Spleen (tissue), 7 donors: ENCODE measurements at regions not wholly inside any gene's neighbourhood (a gene's known extent, or its start where the extent isn't known, plus 50 kb on each side); places are given as distances from the start of the nearest gene placed in this dataset.

ENCODE experiments used
- CTCF ChIP-seq, 11 experiments: fragments of 200-600 bp in 7 of 11; fragments of 450-650 bp in 4 of 11; sonication (generic) in 4 of 11; IDR thresholded peaks in 8 of 11; conservative IDR thresholded peaks in 3 of 11; 1 replicate in 7 of 11; 2 replicates in 4 of 11; pipeline versions ENCODE4 v1.4.0 to v1.8.0; 2016 to 2021; ENCODE audit warnings: antibody characterized with exemption in 11 of 11, inconsistent platforms in 4 of 11, mild to moderate bottlenecking in 1 of 11
- POLR2A ChIP-seq, 3 donors: fragments of 450-650 bp; IDR thresholded peaks; one replicate each; pipeline ENCODE4 v1.5.1; 2017; ENCODE audit warnings: antibody characterized with exemption in 3 of 3, mild to moderate bottlenecking in 1 of 3
- POLR2AphosphoS5 ChIP-seq, 3 donors: sonication (generic); formaldehyde crosslinking; IDR thresholded peaks; one replicate each; pipeline ENCODE4 v1.5.1; 2017; ENCODE audit warnings: antibody characterized with exemption in 3 of 3
- donor health status: DM: no; HTN: no; CAD: no; lungs with moderate emphysema.
- donor health status: DM: no; HTN: no; CAD: no.
- donor health status: DM: no; HTN: no; CAD: no.

- TF ChIP-seq CTCF (IDR thresholded peaks at IDR 0.05 in 8 of 11, conservative IDR thresholded peaks at IDR 0.05 in 3 of 11) (no peak), POLR2AphosphoS5 (IDR thresholded peaks at IDR 0.05) (no peak), POLR2A (IDR thresholded peaks at IDR 0.05) (no peak)
These were observed 821.3 kb upstream of the API5 start for GRCh38 chr11:42490506-42490905.
